ENCODE measurements at regions not wholly inside any gene's neighbourhood (a gene's known extent, or its start where the extent isn't known, plus 50 kb on each side); places are given as distances from the start of the nearest gene placed in this dataset.
"Not testable (repeated sequence)": the region's sequence is repeated elsewhere in the genome, so short reads cannot be mapped to it uniquely, and the experiment has no call there.

DNA sequence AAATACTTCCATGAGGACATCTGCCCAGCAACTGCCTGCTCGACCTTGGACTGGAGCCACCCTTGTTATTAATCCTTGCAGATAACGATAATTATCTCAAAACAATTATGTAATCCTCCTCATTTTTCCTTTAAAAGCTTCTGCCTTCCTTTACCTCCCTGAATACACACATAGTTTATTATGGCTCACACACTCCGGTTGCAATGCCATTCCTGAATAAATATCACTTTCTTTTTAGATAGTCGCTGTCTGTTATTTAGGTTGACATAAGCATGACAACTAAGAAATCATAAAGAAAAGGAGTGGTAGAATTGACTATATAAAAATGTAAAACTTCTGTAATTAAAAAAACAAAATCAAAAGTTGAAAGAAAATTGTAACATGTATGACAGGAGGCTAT, 64.8 kb downstream of the B4GALT7 start:
- H3K23ac ChIP-seq (ENCODE audit: low read length); H3K27ac ChIP-seq (ENCODE audit: low read depth, low read length); H3K4me3 ChIP-seq (ENCODE audit: low read length); H3K27me3 ChIP-seq (ENCODE audit: insufficient read depth, low read length, poor library complexity); H2AK5ac ChIP-seq (ENCODE audit: low read length); H2BK120ac ChIP-seq (ENCODE audit: low read depth, low read length); H3K9ac ChIP-seq (ENCODE audit: low read length); H4K5ac ChIP-seq (ENCODE audit: low read length); H3K4me2 ChIP-seq (ENCODE audit: low read length); H4K8ac ChIP-seq (ENCODE audit: low read depth, low read length); H2BK15ac ChIP-seq (replicated peaks; ENCODE audit: low read depth); H3K4me1 ChIP-seq (ENCODE audit: control insufficient read depth, low read depth, low read length); H2BK5ac ChIP-seq (ENCODE audit: low read length); H3K56ac ChIP-seq (ENCODE audit: low read length); H3K18ac ChIP-seq (ENCODE audit: low read length); H3K36me3 ChIP-seq (ENCODE audit: control insufficient read depth, insufficient read depth, low read length); H3K79me1 ChIP-seq (ENCODE audit: low read length); H3K79me2 ChIP-seq (ENCODE audit: control insufficient read depth, insufficient read depth, low read length); H3K4ac ChIP-seq (ENCODE audit: low read depth, low read length); DNase-seq: not testable (repeated sequence)
- WGBS (ENCODE audit: extremely low coverage, insufficient coverage, low lambda C conversion rate): no CpG with 5 or more reads among the region's 4 CpGs

DNA sequence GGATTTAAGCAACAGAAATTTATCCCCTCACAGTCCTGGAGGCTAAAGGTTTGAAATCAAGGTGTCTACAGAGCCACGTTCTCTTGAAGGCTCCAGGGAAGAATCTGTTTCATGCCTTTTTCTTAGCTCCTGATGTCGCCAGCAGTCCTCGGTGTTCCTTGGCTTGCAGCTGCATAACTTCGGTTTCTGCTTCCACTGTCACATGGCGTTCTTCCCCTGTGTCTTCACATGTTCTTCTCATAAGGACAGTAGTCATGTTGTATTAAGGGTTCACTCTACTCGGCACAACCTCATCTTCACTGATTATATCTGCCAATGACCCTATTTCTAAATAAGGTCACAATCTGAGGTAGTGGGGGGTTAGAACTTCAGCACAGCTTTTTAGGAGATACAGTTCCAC, 65.2 kb downstream of the B4GALT7 start:
- H2AK5ac ChIP-seq (ENCODE audit: low read length); H2BK15ac ChIP-seq (replicated peaks; ENCODE audit: low read depth); H3K18ac ChIP-seq (ENCODE audit: low read length); H3K4me2 ChIP-seq (ENCODE audit: low read length); H3K4me3 ChIP-seq (ENCODE audit: low read length); H3K4me1 ChIP-seq (ENCODE audit: control insufficient read depth, low read depth, low read length); H3K9ac ChIP-seq (ENCODE audit: low read length); H3K23ac ChIP-seq (ENCODE audit: low read length); H2BK120ac ChIP-seq (ENCODE audit: low read depth, low read length); H3K27me3 ChIP-seq (ENCODE audit: insufficient read depth, low read length, poor library complexity); H3K4ac ChIP-seq (ENCODE audit: low read depth, low read length); H3K79me2 ChIP-seq (ENCODE audit: control insufficient read depth, insufficient read depth, low read length); H3K56ac ChIP-seq (ENCODE audit: low read length); DNase-seq; H4K5ac ChIP-seq (ENCODE audit: low read length); H4K8ac ChIP-seq (ENCODE audit: low read depth, low read length); H2BK5ac ChIP-seq (ENCODE audit: low read length); H3K27ac ChIP-seq (ENCODE audit: low read depth, low read length); H3K79me1 ChIP-seq (ENCODE audit: low read length); H3K36me3 ChIP-seq (ENCODE audit: control insufficient read depth, insufficient read depth, low read length): not testable (repeated sequence)
- WGBS (ENCODE audit: extremely low coverage, insufficient coverage, low lambda C conversion rate): no CpG with 5 or more reads among the region's 6 CpGs

DNA sequence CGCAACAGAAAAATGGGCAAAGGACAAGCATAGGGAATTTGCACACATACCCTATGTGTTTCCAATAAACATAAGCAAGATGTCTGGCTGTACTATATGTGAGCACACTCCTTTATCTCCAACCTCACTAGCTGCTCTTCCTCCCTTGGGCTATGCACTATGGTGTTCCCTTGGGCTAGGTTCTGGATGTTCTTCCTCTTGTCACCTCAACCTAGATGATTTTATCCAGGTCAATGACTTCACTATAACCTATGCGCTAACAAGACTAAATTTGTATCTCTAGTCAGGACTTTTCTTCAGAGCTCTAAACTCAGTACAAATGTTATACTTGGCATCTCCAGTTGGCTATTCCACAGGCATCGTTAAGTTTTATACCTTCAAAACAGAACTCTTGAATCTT, 66.0 kb downstream of the B4GALT7 start:
- WGBS (ENCODE audit: extremely low coverage, insufficient coverage, low lambda C conversion rate): no CpG with 5 or more reads among the region's 3 CpGs

DNA sequence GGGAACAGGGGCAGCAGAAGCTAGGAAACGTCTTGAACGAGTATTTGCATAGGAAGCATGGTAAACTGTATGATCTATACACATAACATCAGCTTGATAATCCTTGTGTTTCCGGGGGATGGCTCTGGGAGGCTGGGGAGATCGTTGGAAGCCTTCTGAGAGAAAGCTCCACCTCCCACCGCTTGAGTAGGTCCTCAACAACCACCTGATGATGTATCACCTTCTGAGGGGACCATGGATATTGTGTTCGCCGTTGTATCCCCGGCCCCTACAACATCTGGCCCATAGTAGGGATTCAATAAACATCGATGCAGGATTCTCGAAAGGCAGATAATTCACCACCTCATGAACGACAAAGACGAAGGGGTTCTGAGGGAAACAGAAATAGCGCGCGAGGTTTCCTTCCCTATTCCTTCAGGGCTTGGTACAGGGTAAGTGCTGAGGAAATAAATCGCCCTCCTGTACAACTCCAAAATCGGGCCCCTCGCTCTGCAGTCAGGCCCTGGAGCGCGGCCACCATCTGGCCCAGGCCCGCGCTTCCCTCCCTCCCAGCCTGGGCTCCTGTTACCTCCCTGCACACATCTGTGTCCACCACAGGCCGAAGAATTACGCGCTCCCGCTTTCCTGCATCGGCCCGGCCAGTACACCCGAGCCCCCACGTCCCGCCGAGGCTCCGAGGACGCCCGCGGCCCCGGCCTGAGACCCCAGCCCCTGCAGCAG, 71.3 kb downstream of the B4GALT7 start:
- not testable (repeated sequence) for H3K4ac ChIP-seq (ENCODE audit: low read depth, low read length); H3K79me1 ChIP-seq (ENCODE audit: low read length); H3K4me2 ChIP-seq (ENCODE audit: low read length); DNase-seq; H3K27me3 ChIP-seq (ENCODE audit: insufficient read depth, low read length, poor library complexity); H3K79me2 ChIP-seq (ENCODE audit: control insufficient read depth, insufficient read depth, low read length); H3K4me3 ChIP-seq (ENCODE audit: low read length); H3K36me3 ChIP-seq (ENCODE audit: control insufficient read depth, insufficient read depth, low read length); H3K9ac ChIP-seq (ENCODE audit: low read length); H4K8ac ChIP-seq (ENCODE audit: low read depth, low read length); H2BK5ac ChIP-seq (ENCODE audit: low read length); H3K4me1 ChIP-seq (ENCODE audit: control insufficient read depth, low read depth, low read length); H2BK120ac ChIP-seq (ENCODE audit: low read depth, low read length); H3K27ac ChIP-seq (ENCODE audit: low read depth, low read length); H2BK15ac ChIP-seq (replicated peaks; ENCODE audit: low read depth); H2AK5ac ChIP-seq (ENCODE audit: low read length); H4K5ac ChIP-seq (ENCODE audit: low read length); H3K23ac ChIP-seq (ENCODE audit: low read length); H3K18ac ChIP-seq (ENCODE audit: low read length)
- H3K56ac ChIP-seq (ENCODE audit: low read length): peak overlapping the region; percentile 49
- WGBS (ENCODE audit: extremely low coverage, insufficient coverage, low lambda C conversion rate): no CpG with 5 or more reads among the region's 37 CpGs

More for the DNA sequence above, 66.0 kb downstream of the B4GALT7 start:
- not testable (repeated sequence) for H3K4me3 ChIP-seq (ENCODE audit: low read length); H2BK5ac ChIP-seq (ENCODE audit: low read length); H2BK120ac ChIP-seq (ENCODE audit: low read depth, low read length); H3K23ac ChIP-seq (ENCODE audit: low read length); H3K27ac ChIP-seq (ENCODE audit: low read depth, low read length); H2BK15ac ChIP-seq (replicated peaks; ENCODE audit: low read depth); H2AK5ac ChIP-seq (ENCODE audit: low read length); H3K79me1 ChIP-seq (ENCODE audit: low read length); H4K8ac ChIP-seq (ENCODE audit: low read depth, low read length); H3K79me2 ChIP-seq (ENCODE audit: control insufficient read depth, insufficient read depth, low read length); H3K4me2 ChIP-seq (ENCODE audit: low read length); H3K9ac ChIP-seq (ENCODE audit: low read length); H3K36me3 ChIP-seq (ENCODE audit: control insufficient read depth, insufficient read depth, low read length); DNase-seq; H4K5ac ChIP-seq (ENCODE audit: low read length); H3K27me3 ChIP-seq (ENCODE audit: insufficient read depth, low read length, poor library complexity); H3K56ac ChIP-seq (ENCODE audit: low read length); H3K4ac ChIP-seq (ENCODE audit: low read depth, low read length); H3K18ac ChIP-seq (ENCODE audit: low read length); H3K4me1 ChIP-seq (ENCODE audit: control insufficient read depth, low read depth, low read length)

DNA sequence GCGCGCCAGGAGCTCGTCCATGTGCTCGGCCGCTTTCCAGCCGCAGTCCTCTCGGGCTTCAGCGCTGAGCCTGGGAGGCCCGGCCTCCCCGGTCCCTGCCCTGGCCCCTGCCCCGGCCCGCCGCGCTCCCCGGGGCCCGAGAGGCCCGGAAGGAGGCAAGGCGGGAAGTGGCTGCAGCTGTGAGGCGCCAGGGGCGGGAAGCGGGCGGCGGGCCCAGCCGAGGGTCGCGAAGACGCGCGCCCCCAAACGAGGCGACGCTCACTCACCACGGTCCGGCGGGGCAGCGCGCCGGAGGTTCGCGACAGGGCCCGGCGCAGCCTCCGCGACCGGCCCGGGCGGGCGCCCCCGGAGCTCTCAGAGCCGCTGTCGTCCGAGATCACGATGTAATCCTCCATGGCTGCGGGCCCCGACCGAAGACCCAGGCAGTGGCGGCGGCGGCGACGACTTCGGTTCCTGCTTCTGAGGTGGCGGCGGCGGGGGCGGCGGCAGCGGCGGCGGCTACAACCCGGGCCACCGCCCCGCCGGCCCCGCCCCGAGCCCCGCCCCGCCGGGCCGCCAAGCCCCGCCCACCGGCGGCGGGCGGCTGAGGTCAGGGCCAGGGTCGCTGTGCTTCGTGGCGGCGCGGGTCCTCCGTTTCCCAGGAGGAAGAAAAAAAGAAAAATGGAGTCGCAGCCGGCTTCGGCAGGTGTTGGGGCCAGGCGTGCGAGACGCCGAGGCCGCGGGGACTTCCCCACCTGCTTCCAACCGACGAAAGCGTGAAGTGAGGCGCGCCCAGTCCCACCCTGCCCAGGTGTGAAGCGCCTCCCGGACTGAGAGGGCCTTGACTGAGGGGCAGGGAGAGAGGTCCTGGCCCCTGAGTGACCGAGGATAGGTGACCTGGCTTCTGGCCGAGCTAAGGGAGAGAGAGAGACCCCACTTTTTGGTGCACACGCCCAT, 72.1 kb downstream of the B4GALT7 start:
- not testable (repeated sequence) for H3K4me3 ChIP-seq (ENCODE audit: low read length); H3K4me1 ChIP-seq (ENCODE audit: control insufficient read depth, low read depth, low read length); H2BK5ac ChIP-seq (ENCODE audit: low read length); H3K4ac ChIP-seq (ENCODE audit: low read depth, low read length); H3K79me2 ChIP-seq (ENCODE audit: control insufficient read depth, insufficient read depth, low read length); H2BK15ac ChIP-seq (replicated peaks; ENCODE audit: low read depth); H3K23ac ChIP-seq (ENCODE audit: low read length); H3K4me2 ChIP-seq (ENCODE audit: low read length); H3K79me1 ChIP-seq (ENCODE audit: low read length); H3K27me3 ChIP-seq (ENCODE audit: insufficient read depth, low read length, poor library complexity); H2BK120ac ChIP-seq (ENCODE audit: low read depth, low read length); H3K27ac ChIP-seq (ENCODE audit: low read depth, low read length); H3K36me3 ChIP-seq (ENCODE audit: control insufficient read depth, insufficient read depth, low read length); H3K56ac ChIP-seq (ENCODE audit: low read length); H4K5ac ChIP-seq (ENCODE audit: low read length); H4K8ac ChIP-seq (ENCODE audit: low read depth, low read length); H3K18ac ChIP-seq (ENCODE audit: low read length); H2AK5ac ChIP-seq (ENCODE audit: low read length); H3K9ac ChIP-seq (ENCODE audit: low read length)
- WGBS (ENCODE audit: extremely low coverage, insufficient coverage, low lambda C conversion rate): no CpG with 5 or more reads among the region's 110 CpGs
- peak; percentile 41 for DNase-seq

All from mesendoderm (in vitro differentiated cells).